ENCODE measurements at regions not wholly inside any gene's neighbourhood (a gene's known extent, or its start where the extent isn't known, plus 50 kb on each side); places are given as distances from the start of the nearest gene placed in this dataset.

- DNase-seq (no peak), ATAC-seq (ENCODE audit: low read depth) (no peak)
- Mint-ChIP-seq H3K27ac (no peak overlapping the region), H3K27me3 (no peaks in the 10 kb centered on the region), H3K36me3 (ENCODE audit: low read depth) (no peaks in the 10 kb centered on the region), H3K4me1 (no peaks in the 10 kb centered on the region), H3K4me3 (no peak overlapping the region), H3K9me3 (peaks cover 11% of the 10 kb centered on the region)
- no peak for TF ChIP-seq CTCF (IDR thresholded peaks at IDR 0.05)
- ChIA-PET POLR2A (no interaction called here), CTCF (no interaction called here)
- intact Hi-C loops (cut with micrococcal nuclease), result no loop called here
Observed at GRCh38 chr6:40049128-40049527, 114.9 kb upstream of the MOCS1 start.

- no peak for TF ChIP-seq CTCF (IDR thresholded peaks at IDR 0.05)
- ChIA-PET POLR2A (no interaction called here), CTCF (no interaction called here)
- no peaks in the 10 kb centered on the region for H3K27me3 Mint-ChIP-seq
- no peak for DNase-seq
- H3K36me3 Mint-ChIP-seq (ENCODE audit: low read depth), result no peaks in the 10 kb centered on the region
- intact Hi-C loops (cut with micrococcal nuclease), result no loop called here
- H3K27ac Mint-ChIP-seq, result no peak overlapping the region
- H3K4me1 Mint-ChIP-seq, result no peaks in the 10 kb centered on the region
- no peak for ATAC-seq (ENCODE audit: low read depth)
- no peak overlapping the region for H3K4me3 Mint-ChIP-seq
- H3K9me3 Mint-ChIP-seq, result peaks cover 4% of the 10 kb centered on the region
Observed at GRCh38 chr6:40044196-40044595, 109.9 kb upstream of the MOCS1 start.

GRCh38 chr6:40042232-40042631 is 108.0 kb upstream of the MOCS1 start:
- Mint-ChIP-seq H3K27me3 (no peaks in the 10 kb centered on the region), H3K36me3 (ENCODE audit: low read depth) (no peaks in the 10 kb centered on the region), H3K4me3 (no peak overlapping the region), H3K4me1 (no peaks in the 10 kb centered on the region), H3K9me3 (peaks cover 3% of the 10 kb centered on the region), H3K27ac (no peak overlapping the region)
- ChIA-PET POLR2A (no interaction called here), CTCF (no interaction called here)
- intact Hi-C loops (cut with micrococcal nuclease), result no loop called here
- DNase-seq (no peak), ATAC-seq (ENCODE audit: low read depth) (no peak)
- no peak for TF ChIP-seq CTCF (IDR thresholded peaks at IDR 0.05)

- POLR2A ChIA-PET, result no interaction called here
- CTCF ChIA-PET, result no interaction called here
- no peak overlapping the region for H3K27ac Mint-ChIP-seq
- TF ChIP-seq CTCF (IDR thresholded peaks at IDR 0.05), result no peak
- H3K4me3 Mint-ChIP-seq, result no peak overlapping the region
- no peaks in the 10 kb centered on the region for H3K36me3 Mint-ChIP-seq (ENCODE audit: low read depth)
- intact Hi-C loops (cut with micrococcal nuclease), result no loop called here
- no peaks in the 10 kb centered on the region for H3K9me3 Mint-ChIP-seq
- no peak for DNase-seq
- ATAC-seq (ENCODE audit: low read depth), result no peak
- no peaks in the 10 kb centered on the region for H3K4me1 Mint-ChIP-seq
- no peaks in the 10 kb centered on the region for H3K27me3 Mint-ChIP-seq
Observed at GRCh38 chr6:40039042-40039441, 104.8 kb upstream of the MOCS1 start.

- DNase-seq, result no peak
- no peak for ATAC-seq (ENCODE audit: low read depth)
- Mint-ChIP-seq H3K4me3 (no peak overlapping the region), H3K9me3 (no peaks in the 10 kb centered on the region), H3K4me1 (no peaks in the 10 kb centered on the region), H3K27ac (no peak overlapping the region), H3K36me3 (ENCODE audit: low read depth) (no peaks in the 10 kb centered on the region), H3K27me3 (no peaks in the 10 kb centered on the region)
- no peak for TF ChIP-seq CTCF (IDR thresholded peaks at IDR 0.05)
- intact Hi-C loops (cut with micrococcal nuclease), result no loop called here
- ChIA-PET CTCF (no interaction called here), POLR2A (no interaction called here)
Observed at GRCh38 chr6:40038626-40039025, 104.4 kb upstream of the MOCS1 start.

Data from activated B cell treated with CpG ODN at 0.5 μM for 24 hours (primary cell).